K562 (cell line): ENCODE measurements at regions not wholly inside any gene's neighbourhood (a gene's known extent, or its start where the extent isn't known, plus 50 kb on each side); places are given as distances from the start of the nearest gene placed in this dataset.

ENCODE experiments used
- ATAC-seq: fragments of 200-7000 bp; cut with Tn5 transposase; 3 replicates; pipeline ENCODE4 v1.9.1; 2020; ENCODE audit warnings: moderate library complexity
- BruUV-seq: library from RNA; stranded (reverse); fragments of 400-500 nt; replicated peaks from 2 replicates; lab custom pipeline; 2021; lab: Mats Ljungman, UMichigan
- CTCF ChIA-PET: fragments of 300-600 bp; formaldehyde crosslinking; extraction: SDS; loops from one replicate; lab custom pipeline; 2021; ENCODE audit warnings: low intra/inter-chr PET ratio; lab: Yijun Ruan, JAX
- POLR2A ChIA-PET: fragments of 300-600, 350-650 bp; sonication (Branson Sonifier 250); formaldehyde crosslinking; extraction: SDS; loops from one replicate; lab custom pipeline; 2021; ENCODE audit warnings: antibody characterized with exemption, inconsistent platforms; lab: Yijun Ruan, JAX
- DNase-seq, 4 experiments: peaks; one replicate each; pipeline versions ENCODE4 v3.0.0 to v3.0.0-alpha.2; 2011 to 2018; ENCODE audit warnings: low spot score in 3 of 4, mixed read lengths in 3 of 4; ENCODE audit errors: extremely low read depth in 1 of 4
- FAIRE-seq: peaks from 2 replicates; lab custom pipeline; 2011; peaks lifted over from hg19 to GRCh38; lab: Jason Lieb, UNC
- H2AFZ ChIP-seq: 2 replicates; pipeline ENCODE4 v1.6.0; 2011; ENCODE audit warnings: low read depth, low read length, control low read depth, inconsistent platforms
- H3K27ac ChIP-seq: fragments of 200-600 bp; 3 replicates; pipeline ENCODE4 v1.8.0; 2011; ENCODE audit warnings: low read depth, mild to moderate bottlenecking, control low read depth, inconsistent platforms, low read length, moderate library complexity, mixed read lengths; ENCODE audit errors: extremely low read depth
- H3K27me3 ChIP-seq, 2 experiments: fragments of 300-600 bp in 1 of 2; 2 replicates in 1 of 2; 3 replicates in 1 of 2; pipeline versions ENCODE4 v1.6.0 to v1.8.0; 2011; ENCODE audit warnings: inconsistent platforms in 2 of 2, low read length in 2 of 2, mild to moderate bottlenecking in 1 of 2, mixed read lengths in 1 of 2, moderate library complexity in 1 of 2; ENCODE audit not compliant: control insufficient read depth in 2 of 2, insufficient read depth in 2 of 2
- H3K36me3 ChIP-seq: fragments of 300-600 bp; 3 replicates; pipeline ENCODE4 v1.8.0; 2011; ENCODE audit warnings: mild to moderate bottlenecking, low read length, inconsistent platforms; ENCODE audit not compliant: control insufficient read depth, insufficient read depth
- H3K4me1 ChIP-seq, 2 experiments: fragments of 200-600 bp in 1 of 2; replicated peaks in 1 of 2; 2 replicates in 1 of 2; 3 replicates in 1 of 2; pipeline versions ENCODE4 v1.5.1 to v1.8.0; 2011; ENCODE audit warnings: inconsistent platforms in 2 of 2, low read length in 2 of 2, mild to moderate bottlenecking in 1 of 2, mixed read lengths in 1 of 2, moderate library complexity in 1 of 2; ENCODE audit not compliant: control insufficient read depth in 2 of 2, insufficient read depth in 2 of 2
- H3K4me2 ChIP-seq: 2 replicates; pipeline ENCODE4 v1.6.1; 2011; ENCODE audit warnings: low read length, control low read depth, inconsistent platforms, mixed read lengths; ENCODE audit not compliant: insufficient read depth
- H3K4me3 ChIP-seq: fragments of 200-600 bp; sonication (generic), shearing (Covaris generic); 2 replicates; pipeline ENCODE4 v1.5.1; 2016; ENCODE audit warnings: control low read depth, inconsistent platforms
- H3K79me2 ChIP-seq: fragments of 200-600 bp; 3 replicates; pipeline ENCODE4 v1.8.0; 2011; ENCODE audit warnings: low read length, inconsistent platforms; ENCODE audit not compliant: control insufficient read depth, insufficient read depth
- H3K9ac ChIP-seq, 2 experiments: 2 replicates each; pipeline versions ENCODE4 v1.6.0 to v1.6.1; 2011; ENCODE audit warnings: low read depth in 2 of 2, low read length in 2 of 2, control low read depth in 1 of 2, inconsistent platforms in 1 of 2, mild to moderate bottlenecking in 1 of 2, mixed read lengths in 1 of 2; ENCODE audit not compliant: insufficient read depth in 1 of 2
- H3K9me1 ChIP-seq: one replicate; pipeline ENCODE4 v1.6.0; 2011; ENCODE audit warnings: inconsistent platforms, mild to moderate bottlenecking, low read length, moderate library complexity; ENCODE audit not compliant: control insufficient read depth, insufficient read depth
- H3K9me3 ChIP-seq: replicated peaks from 2 replicates; pipeline ENCODE4 v1.5.1; 2011; ENCODE audit warnings: low read depth, low read length, inconsistent platforms; ENCODE audit not compliant: control insufficient read depth, insufficient read depth
- H4K20me1 ChIP-seq: replicated peaks from 2 replicates; pipeline ENCODE4 v1.6.1; 2011; ENCODE audit warnings: low read length, inconsistent platforms, mixed read lengths; ENCODE audit not compliant: control insufficient read depth, insufficient read depth
- NFE2 ChIP-seq: IDR thresholded peaks from 2 replicates; pipeline ENCODE4 v1.6.1; 2014; ENCODE audit warnings: antibody characterized with exemption, low read depth
- RBM25 ChIP-seq: fragments of 200-400 bp; formaldehyde crosslinking; IDR thresholded peaks from 2 replicates; pipeline ENCODE4 v1.6.1; 2018; ENCODE audit warnings: low read length, low read depth, moderate library complexity; ENCODE audit not compliant: severe bottlenecking
- ZNF77 ChIP-seq: fragments of 250-450 bp; sonication (Bioruptor Pico); IDR thresholded peaks from 2 replicates; pipeline ENCODE4 v1.5.0; 2020
- WGBS: fragments of 100-300 bp; shearing (Covaris generic); methylation state at CpG from one replicate; pipeline ENCODE4 v1.1.6; 2016; ENCODE audit warnings: low coverage, mixed read lengths; ENCODE audit not compliant: insufficient coverage; ENCODE audit errors: missing lambda C conversion rate; 5-methylcytosine and 5-hydroxymethylcytosine counted together
- in situ Hi-C: fragments of 300-500 bp; cut with MboI; formaldehyde crosslinking; loops from 4 replicates; pipeline ENCODE4 v1.15.0; 2018; ENCODE audit warnings: inconsistent platforms, mixed read lengths
- intact Hi-C: fragments of 100-400 bp; cut with micrococcal nuclease; formaldehyde crosslinking; loops from 2 replicates; pipeline ENCODE4 v1.14.2; 2022

DNA sequence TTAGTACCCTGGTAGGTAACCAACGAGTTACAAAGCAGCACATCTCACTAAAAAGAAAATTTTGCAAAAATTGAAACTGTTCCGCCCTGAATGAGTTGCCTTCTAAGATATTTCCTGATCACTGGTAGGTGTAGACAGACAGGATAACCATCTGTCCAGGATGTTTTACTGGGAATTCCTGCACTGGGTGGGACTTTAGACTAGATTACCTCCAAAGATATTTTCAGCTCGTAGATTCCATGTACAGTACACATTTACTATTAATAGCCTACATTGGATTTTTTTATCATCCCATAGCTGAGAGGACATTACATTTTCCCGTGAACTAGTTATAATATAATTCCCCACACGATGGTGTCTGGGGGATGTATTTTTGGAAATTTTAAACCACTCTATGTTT lies 139.6 kb downstream of the DYRK2 start:
- FAIRE-seq = no peak
- intact Hi-C loops = no loop called here
- 0% methylated on average over 5 of the region's 5 CpGs for WGBS
- no peak for TF ChIP-seq NFE2
- TF ChIP-seq, all 486 proteins: peak for 0
- Histone ChIP-seq H3K4me2 (no peak overlapping the region), H3K27ac (no peak overlapping the region), H3K79me2 (no peaks in the 10 kb centered on the region), H3K27me3 (no peaks in the 10 kb centered on the region), H3K4me1 (no peaks in the 10 kb centered on the region), H3K36me3 (no peaks in the 10 kb centered on the region), H2AFZ (no peak overlapping the region), H4K20me1 (no peaks in the 10 kb centered on the region), H3K9ac (no peak overlapping the region), H3K9me1 (no peaks in the 10 kb centered on the region), H3K9me3 (no peaks in the 10 kb centered on the region), H3K4me3 (no peak overlapping the region)
- no TSS peak for BruUV-seq
- in situ Hi-C loops = no loop called here
- CTCF ChIA-PET = no interaction called here
- ATAC-seq = no peak
- POLR2A ChIA-PET = no interaction called here
- DNase-seq = no peak

DNA sequence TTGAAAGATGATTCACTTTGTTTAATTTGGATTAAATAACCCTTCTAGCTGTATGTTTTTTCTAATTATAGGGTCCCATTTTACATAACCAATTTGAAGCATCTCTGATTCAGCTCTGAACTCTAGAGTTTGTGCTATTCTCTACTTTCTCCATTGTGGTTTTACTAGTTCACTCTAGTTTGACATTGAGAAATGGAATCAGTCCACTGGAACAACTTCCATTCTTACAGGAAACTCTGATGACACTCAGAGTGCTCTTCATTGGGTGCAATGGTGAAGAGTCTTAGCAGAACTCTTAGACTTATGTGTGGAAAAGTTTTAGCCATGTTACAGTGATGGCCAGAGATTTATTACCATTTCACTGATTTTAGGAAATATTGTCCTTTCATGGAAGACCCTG lies 140.7 kb downstream of the DYRK2 start:
- no peaks in the 10 kb centered on the region for H4K20me1 ChIP-seq
- in situ Hi-C loops (no loop called here), intact Hi-C loops (no loop called here)
- no peaks in the 10 kb centered on the region for H3K9me1 ChIP-seq
- no peak overlapping the region for H2AFZ ChIP-seq
- H3K4me1 ChIP-seq = no peaks in the 10 kb centered on the region
- H3K9me3 ChIP-seq = no peaks in the 10 kb centered on the region
- FAIRE-seq (no peak), ATAC-seq (no peak), DNase-seq (no peak)
- H3K9ac ChIP-seq = no peak overlapping the region
- BruUV-seq = no TSS peak
- no peaks in the 10 kb centered on the region for H3K36me3 ChIP-seq
- H3K27ac ChIP-seq = no peak overlapping the region
- no peak overlapping the region for H3K4me3 ChIP-seq
- no peaks in the 10 kb centered on the region for H3K27me3 ChIP-seq
- POLR2A ChIA-PET = interaction anchor here (0.9 kb wide), 1 partner anchor 9 kb away, joined by 3 read pairs; no protein-coding TSS in a partner anchor
- TF ChIP-seq RBM25 (no peak), ZNF77 (CRISPR knock-in tag) (no peak)
- H3K4me2 ChIP-seq = no peak overlapping the region
- no peaks in the 10 kb centered on the region for H3K79me2 ChIP-seq
- CTCF ChIA-PET = no interaction called here
